ENCODE measurements at regions not wholly inside any gene's neighbourhood (a gene's known extent, or its start where the extent isn't known, plus 50 kb on each side); places are given as distances from the start of the nearest gene placed in this dataset.

DNA sequence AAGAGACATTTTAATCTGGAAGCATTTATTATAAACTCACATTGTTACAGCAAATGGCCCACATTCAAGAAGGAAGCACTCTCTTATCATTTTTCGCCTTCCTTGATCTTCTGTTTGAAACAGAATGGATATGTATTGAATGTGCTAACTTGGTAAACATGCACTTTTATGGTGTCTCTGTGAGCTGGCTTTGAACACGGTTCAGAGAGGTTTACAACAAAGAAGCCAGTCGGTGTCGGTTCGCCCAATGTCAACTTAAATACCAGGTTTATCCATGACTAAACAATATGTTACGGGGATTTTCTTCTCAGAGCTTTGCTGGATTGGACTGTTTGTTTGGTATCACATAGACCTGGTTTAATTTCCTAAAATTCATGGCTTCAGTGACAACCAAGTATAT is 226.4 kb downstream of the TGFB2 start:
- TF ChIP-seq EZH2 (IDR thresholded peaks at IDR 0.05; ENCODE audit: low read length, unreplicated experiment) (no peak), EZH2phosphoT487 (IDR thresholded peaks at IDR 0.05; ENCODE audit: borderline replicate concordance, low read length) (no peak)
- TF ChIP-seq, protein P1, sequence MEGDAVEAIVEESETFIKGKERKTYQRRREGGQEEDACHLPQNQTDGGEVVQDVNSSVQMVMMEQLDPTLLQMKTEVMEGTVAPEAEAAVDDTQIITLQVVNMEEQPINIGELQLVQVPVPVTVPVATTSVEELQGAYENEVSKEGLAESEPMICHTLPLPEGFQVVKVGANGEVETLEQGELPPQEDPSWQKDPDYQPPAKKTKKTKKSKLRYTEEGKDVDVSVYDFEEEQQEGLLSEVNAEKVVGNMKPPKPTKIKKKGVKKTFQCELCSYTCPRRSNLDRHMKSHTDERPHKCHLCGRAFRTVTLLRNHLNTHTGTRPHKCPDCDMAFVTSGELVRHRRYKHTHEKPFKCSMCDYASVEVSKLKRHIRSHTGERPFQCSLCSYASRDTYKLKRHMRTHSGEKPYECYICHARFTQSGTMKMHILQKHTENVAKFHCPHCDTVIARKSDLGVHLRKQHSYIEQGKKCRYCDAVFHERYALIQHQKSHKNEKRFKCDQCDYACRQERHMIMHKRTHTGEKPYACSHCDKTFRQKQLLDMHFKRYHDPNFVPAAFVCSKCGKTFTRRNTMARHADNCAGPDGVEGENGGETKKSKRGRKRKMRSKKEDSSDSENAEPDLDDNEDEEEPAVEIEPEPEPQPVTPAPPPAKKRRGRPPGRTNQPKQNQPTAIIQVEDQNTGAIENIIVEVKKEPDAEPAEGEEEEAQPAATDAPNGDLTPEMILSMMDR (conservative IDR thresholded peaks at IDR 0.05; ENCODE audit: low read depth, low read length), result no peak
